Naive thymus-derived CD4-positive, alpha-beta T cell (primary cell): ENCODE measurements at regions not wholly inside any gene's neighbourhood (a gene's known extent, or its start where the extent isn't known, plus 50 kb on each side); places are given as distances from the start of the nearest gene placed in this dataset.

ENCODE experiments used
- ATAC-seq: fragments of 150-1000 bp; cut with Tn5 transposase; 2 replicates; pipeline ENCODE4 v1.10.0; 2021; ENCODE audit warnings: mild to moderate bottlenecking, moderate library complexity
- CTCF ChIA-PET: fragments of 350-600 bp; sonication (Branson Sonifier 250); formaldehyde crosslinking; loops from one replicate; lab custom pipeline; 2021; ENCODE audit warnings: antibody characterized with exemption; lab: Charles Lee
- POLR2A ChIA-PET: fragments of 350-600 bp; sonication (Branson Sonifier 250); formaldehyde crosslinking; loops from one replicate; lab custom pipeline; 2021; ENCODE audit warnings: antibody characterized with exemption, inconsistent platforms; lab: Charles Lee
- DNase-seq, 9 donors: peaks; one replicate each; pipeline versions ENCODE4 v3.0.0 to v3.0.0-alpha.2; 2020 to 2022; ENCODE audit warnings: mixed read lengths in 1 of 9
- H3K27ac ChIP-seq: one replicate; pipeline ENCODE4 v1.7.0; 2013; ENCODE audit warnings: mild to moderate bottlenecking, low read depth, low read length, moderate library complexity
- H3K27me3 ChIP-seq, 2 donors: one replicate each; pipeline ENCODE4 v1.7.0; 2013; ENCODE audit warnings: low read length in 2 of 2, mild to moderate bottlenecking in 2 of 2, moderate library complexity in 2 of 2; ENCODE audit not compliant: control insufficient read depth in 2 of 2, insufficient read depth in 2 of 2
- H3K36me3 ChIP-seq, 3 experiments: 1 replicate in 2 of 3; 2 replicates in 1 of 3; pipeline ENCODE4 v1.7.0; 2013; ENCODE audit warnings: low read length in 3 of 3, mild to moderate bottlenecking in 3 of 3, moderate library complexity in 1 of 3; ENCODE audit not compliant: insufficient read depth in 3 of 3, control insufficient read depth in 2 of 3
- H3K4me1 ChIP-seq, 2 donors: one replicate each; pipeline ENCODE4 v1.7.0; 2013; ENCODE audit warnings: low read length in 2 of 2, mild to moderate bottlenecking in 2 of 2, moderate library complexity in 1 of 2; ENCODE audit not compliant: control insufficient read depth in 2 of 2, insufficient read depth in 2 of 2
- H3K4me3 ChIP-seq: 2 replicates; pipeline ENCODE4 v1.7.0; 2013; ENCODE audit warnings: mild to moderate bottlenecking, low read length
- H3K9me3 ChIP-seq, 3 experiments: 1 replicate in 2 of 3; 2 replicates in 1 of 3; pipeline ENCODE4 v1.7.0; 2013; ENCODE audit warnings: low read length in 3 of 3; ENCODE audit not compliant: control insufficient read depth in 2 of 3
- H3K27ac Mint-ChIP-seq, 9 donors: one replicate each; pipeline ENCODE4 v1.8.0; 2020 to 2022; ENCODE audit warnings: mixed read lengths in 9 of 9, mild to moderate bottlenecking in 8 of 9, moderate library complexity in 5 of 9, inconsistent platforms in 2 of 9
- H3K27me3 Mint-ChIP-seq, 5 donors: one replicate each; pipeline ENCODE4 v1.8.0; 2021 to 2022; ENCODE audit warnings: mixed read lengths in 5 of 5, mild to moderate bottlenecking in 1 of 5
- H3K36me3 Mint-ChIP-seq, 5 donors: one replicate each; pipeline ENCODE4 v1.8.0; 2020 to 2022; ENCODE audit warnings: mixed read lengths in 5 of 5, mild to moderate bottlenecking in 3 of 5, inconsistent platforms in 1 of 5
- H3K4me1 Mint-ChIP-seq, 7 donors: one replicate each; pipeline ENCODE4 v1.8.0; 2020 to 2022; ENCODE audit warnings: mixed read lengths in 7 of 7, mild to moderate bottlenecking in 3 of 7, inconsistent platforms in 1 of 7
- H3K4me3 Mint-ChIP-seq, 10 donors: one replicate each; pipeline ENCODE4 v1.8.0; 2020 to 2022; ENCODE audit warnings: mild to moderate bottlenecking in 10 of 10, mixed read lengths in 10 of 10, moderate library complexity in 6 of 10, inconsistent platforms in 2 of 10
- H3K9me3 Mint-ChIP-seq, 11 donors: one replicate each; pipeline ENCODE4 v1.8.0; 2020 to 2022; ENCODE audit warnings: mixed read lengths in 11 of 11, mild to moderate bottlenecking in 4 of 11, inconsistent platforms in 1 of 11, moderate library complexity in 1 of 11
- intact Hi-C, 2 donors: fragments of 100-400 bp; cut with micrococcal nuclease; formaldehyde crosslinking; loops; one replicate each; pipeline ENCODE4 v1.15.1; 2023

- ChIA-PET CTCF (no interaction called here), POLR2A (no interaction called here)
- Histone ChIP-seq H3K36me3 (no peaks in the 10 kb centered on the region), H3K4me3 (no peak overlapping the region), H3K27ac (no peak overlapping the region), H3K27me3 (no peaks in the 10 kb centered on the region), H3K9me3 (no peaks in the 10 kb centered on the region), H3K4me1 (no peaks in the 10 kb centered on the region)
- H3K36me3 Mint-ChIP-seq = no peaks in the 10 kb centered on the region
- H3K27ac Mint-ChIP-seq = no peak overlapping the region
- intact Hi-C loops = no loop called here
- DNase-seq (no peak), ATAC-seq (no peak)
- no peak overlapping the region for H3K4me3 Mint-ChIP-seq
- H3K27me3 Mint-ChIP-seq = peaks cover 0 to 12% (median 0%) of the 10 kb centered on the region in 5 donors
- peaks cover 0 to 8% (median 0%) of the 10 kb centered on the region in 11 donors for H3K9me3 Mint-ChIP-seq
- H3K4me1 Mint-ChIP-seq = no peaks in the 10 kb centered on the region
Observed at GRCh38 chr17:70562137-70562536, 392.8 kb downstream of the KCNJ2 start.

GRCh38 chr17:70563281-70563820 lies 394.0 kb downstream of the KCNJ2 start:
- intact Hi-C loops = no loop called here

GRCh38 chr17:70564006-70564620 lies 394.8 kb downstream of the KCNJ2 start:
- Mint-ChIP-seq H3K4me3 (no peak overlapping the region), H3K27me3 (peaks cover 0 to 7% (median 0%) of the 10 kb centered on the region in 5 donors), H3K9me3 (peaks cover 0 to 8% (median 0%) of the 10 kb centered on the region in 11 donors), H3K4me1 (no peaks in the 10 kb centered on the region), H3K27ac (no peak overlapping the region), H3K36me3 (no peaks in the 10 kb centered on the region)
- no peak overlapping the region for H3K4me3 ChIP-seq
- CTCF ChIA-PET = no interaction called here
- no peaks in the 10 kb centered on the region for H3K36me3 ChIP-seq
- H3K27ac ChIP-seq = no peak overlapping the region
- ATAC-seq (no peak), DNase-seq (no peak)
- H3K4me1 ChIP-seq = no peaks in the 10 kb centered on the region
- POLR2A ChIA-PET = no interaction called here
- H3K27me3 ChIP-seq = no peaks in the 10 kb centered on the region
- H3K9me3 ChIP-seq = no peaks in the 10 kb centered on the region
- intact Hi-C loops = no loop called here

More at GRCh38 chr17:70563281-70563820, 394.0 kb downstream of the KCNJ2 start:
- H3K9me3 ChIP-seq = no peaks in the 10 kb centered on the region
- no peak for DNase-seq
- no peaks in the 10 kb centered on the region for H3K27me3 ChIP-seq
- ChIA-PET CTCF (no interaction called here), POLR2A (no interaction called here)
- no peak overlapping the region for H3K27ac ChIP-seq
- H3K36me3 ChIP-seq = no peaks in the 10 kb centered on the region
- H3K4me1 ChIP-seq = no peaks in the 10 kb centered on the region
- Mint-ChIP-seq H3K36me3 (no peaks in the 10 kb centered on the region), H3K27ac (no peak overlapping the region), H3K4me1 (no peaks in the 10 kb centered on the region), H3K27me3 (peaks cover 0 to 12% (median 0%) of the 10 kb centered on the region in 5 donors), H3K9me3 (peaks cover 0 to 8% (median 0%) of the 10 kb centered on the region in 11 donors), H3K4me3 (no peak overlapping the region)
- no peak for ATAC-seq
- H3K4me3 ChIP-seq = no peak overlapping the region

- no peak overlapping the region for H3K4me3 Mint-ChIP-seq
- Histone ChIP-seq H3K27me3 (no peaks in the 10 kb centered on the region), H3K4me3 (no peak overlapping the region), H3K4me1 (no peaks in the 10 kb centered on the region), H3K9me3 (no peaks in the 10 kb centered on the region), H3K36me3 (no peaks in the 10 kb centered on the region), H3K27ac (no peak overlapping the region)
- no peaks in the 10 kb centered on the region for H3K36me3 Mint-ChIP-seq
- H3K27me3 Mint-ChIP-seq = peaks cover 0 to 5% (median 0%) of the 10 kb centered on the region in 5 donors
- ChIA-PET POLR2A (no interaction called here), CTCF (no interaction called here)
- no peaks in the 10 kb centered on the region for H3K4me1 Mint-ChIP-seq
- no peak overlapping the region for H3K27ac Mint-ChIP-seq
- peaks cover 0 to 8% (median 0%) of the 10 kb centered on the region in 11 donors for H3K9me3 Mint-ChIP-seq
- intact Hi-C loops = no loop called here
- no peak for ATAC-seq
- DNase-seq = no peak
Observed at GRCh38 chr17:70569128-70569527, 399.8 kb downstream of the KCNJ2 start.

- ATAC-seq = no peak
- Histone ChIP-seq H3K27ac (no peak overlapping the region), H3K27me3 (no peaks in the 10 kb centered on the region), H3K36me3 (no peaks in the 10 kb centered on the region), H3K4me3 (no peak overlapping the region), H3K9me3 (no peaks in the 10 kb centered on the region), H3K4me1 (no peaks in the 10 kb centered on the region)
- DNase-seq = no peak
- CTCF ChIA-PET = no interaction called here
- Mint-ChIP-seq H3K36me3 (no peaks in the 10 kb centered on the region), H3K4me3 (no peak overlapping the region), H3K27ac (no peak overlapping the region), H3K4me1 (no peaks in the 10 kb centered on the region), H3K27me3 (no peaks in the 10 kb centered on the region), H3K9me3 (peaks cover 0 to 15% (median 0%) of the 10 kb centered on the region in 11 donors)
- intact Hi-C loops = no loop called here
- POLR2A ChIA-PET = interaction anchor here (0.6 kb wide), 1 partner anchor 9 kb away, joined by 3 read pairs; no protein-coding TSS in a partner anchor
Observed at GRCh38 chr17:70577456-70577855, 408.1 kb downstream of the KCNJ2 start.

GRCh38 chr17:70581459-70581858 lies 412.1 kb downstream of the KCNJ2 start:
- H3K36me3 Mint-ChIP-seq = no peaks in the 10 kb centered on the region
- Histone ChIP-seq H3K4me3 (no peak overlapping the region), H3K27me3 (no peaks in the 10 kb centered on the region), H3K4me1 (no peaks in the 10 kb centered on the region), H3K27ac (no peak overlapping the region), H3K9me3 (no peaks in the 10 kb centered on the region), H3K36me3 (no peaks in the 10 kb centered on the region)
- POLR2A ChIA-PET = no interaction called here
- no peak for DNase-seq
- no peak overlapping the region for H3K4me3 Mint-ChIP-seq
- CTCF ChIA-PET = no interaction called here
- H3K9me3 Mint-ChIP-seq = peaks cover 0 to 20% (median 0%) of the 10 kb centered on the region in 11 donors
- no peak overlapping the region for H3K27ac Mint-ChIP-seq
- peaks cover 0 to 7% (median 0%) of the 10 kb centered on the region in 5 donors for H3K27me3 Mint-ChIP-seq
- H3K4me1 Mint-ChIP-seq = no peaks in the 10 kb centered on the region
- ATAC-seq = no peak
- intact Hi-C loops = no loop called here

- ATAC-seq = no peak
- peaks cover 0 to 7% (median 0%) of the 10 kb centered on the region in 5 donors for H3K27me3 Mint-ChIP-seq
Observed at GRCh38 chr17:70582777-70583176, 413.4 kb downstream of the KCNJ2 start.

More at GRCh38 chr17:70582777-70583176, 413.4 kb downstream of the KCNJ2 start:
- Mint-ChIP-seq H3K4me1 (no peaks in the 10 kb centered on the region), H3K9me3 (peaks cover 0 to 20% (median 0%) of the 10 kb centered on the region in 11 donors), H3K36me3 (no peaks in the 10 kb centered on the region), H3K27ac (no peak overlapping the region), H3K4me3 (no peak overlapping the region)
- intact Hi-C loops = no loop called here
- Histone ChIP-seq H3K9me3 (no peaks in the 10 kb centered on the region), H3K36me3 (no peaks in the 10 kb centered on the region), H3K4me3 (no peak overlapping the region), H3K27me3 (no peaks in the 10 kb centered on the region), H3K4me1 (no peaks in the 10 kb centered on the region), H3K27ac (no peak overlapping the region)
- no peak for DNase-seq
- ChIA-PET POLR2A (no interaction called here), CTCF (no interaction called here)
